ENCODE measurements at regions not wholly inside any gene's neighbourhood (a gene's known extent, or its start where the extent isn't known, plus 50 kb on each side); places are given as distances from the start of the nearest gene placed in this dataset.

DNA sequence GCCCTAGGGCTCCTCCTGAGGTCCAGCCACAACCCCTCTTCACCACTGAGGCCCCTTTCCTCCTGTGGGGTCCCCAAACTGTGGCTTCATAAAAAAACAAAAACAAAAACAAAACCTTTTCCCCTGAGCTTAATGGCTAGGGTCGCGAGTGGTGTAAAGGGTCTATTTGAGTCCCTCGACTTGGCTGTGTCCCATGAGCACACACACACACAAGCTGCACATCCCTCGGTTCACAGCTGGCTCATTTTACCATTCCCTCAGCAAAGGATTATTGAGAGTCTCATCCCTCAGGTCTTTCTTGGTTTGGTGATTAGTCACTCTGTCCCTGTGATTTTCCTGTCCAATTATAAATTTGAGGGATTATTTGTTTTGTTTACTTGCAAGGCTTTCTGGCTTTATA is 206.1 kb upstream of the SASH1 start:
- Histone ChIP-seq H3K27me3 (no peaks in the 10 kb centered on the region), H3K4me1 (ENCODE audit: low read depth) (no peaks in the 10 kb centered on the region), H3K4me3 (no peak overlapping the region), H3K36me3 (no peaks in the 10 kb centered on the region), H3K27ac (no peak overlapping the region), H3K9me3 (ENCODE audit: low read depth) (no peaks in the 10 kb centered on the region)
- DNase-seq (ENCODE audit: low read depth in 1 of 2, low spot score in 1 of 2), result no peak
- TF ChIP-seq, protein P1, sequence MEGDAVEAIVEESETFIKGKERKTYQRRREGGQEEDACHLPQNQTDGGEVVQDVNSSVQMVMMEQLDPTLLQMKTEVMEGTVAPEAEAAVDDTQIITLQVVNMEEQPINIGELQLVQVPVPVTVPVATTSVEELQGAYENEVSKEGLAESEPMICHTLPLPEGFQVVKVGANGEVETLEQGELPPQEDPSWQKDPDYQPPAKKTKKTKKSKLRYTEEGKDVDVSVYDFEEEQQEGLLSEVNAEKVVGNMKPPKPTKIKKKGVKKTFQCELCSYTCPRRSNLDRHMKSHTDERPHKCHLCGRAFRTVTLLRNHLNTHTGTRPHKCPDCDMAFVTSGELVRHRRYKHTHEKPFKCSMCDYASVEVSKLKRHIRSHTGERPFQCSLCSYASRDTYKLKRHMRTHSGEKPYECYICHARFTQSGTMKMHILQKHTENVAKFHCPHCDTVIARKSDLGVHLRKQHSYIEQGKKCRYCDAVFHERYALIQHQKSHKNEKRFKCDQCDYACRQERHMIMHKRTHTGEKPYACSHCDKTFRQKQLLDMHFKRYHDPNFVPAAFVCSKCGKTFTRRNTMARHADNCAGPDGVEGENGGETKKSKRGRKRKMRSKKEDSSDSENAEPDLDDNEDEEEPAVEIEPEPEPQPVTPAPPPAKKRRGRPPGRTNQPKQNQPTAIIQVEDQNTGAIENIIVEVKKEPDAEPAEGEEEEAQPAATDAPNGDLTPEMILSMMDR (IDR thresholded peaks at IDR 0.05; ENCODE audit: low read depth, low read length), result no peak

DNA sequence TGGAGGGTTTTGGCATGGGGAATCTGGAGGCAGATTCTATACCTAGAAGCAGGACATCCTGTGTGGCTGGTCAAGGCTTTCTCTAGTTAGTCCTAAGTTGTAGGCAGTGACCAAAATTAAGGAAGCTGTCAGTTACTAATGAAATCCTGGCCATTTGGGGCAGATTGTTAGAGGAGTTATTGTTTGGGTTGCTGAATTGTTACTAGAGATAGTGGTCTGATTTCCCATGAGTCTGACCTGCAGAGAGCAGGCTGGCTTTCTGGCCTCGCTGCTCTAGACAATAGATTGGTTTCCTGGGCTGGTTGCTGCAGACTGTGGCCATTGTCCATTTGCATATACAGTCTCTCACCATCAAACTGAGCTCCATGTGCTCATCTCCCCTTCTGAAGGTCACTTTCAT is 205.0 kb upstream of the SASH1 start:
- H3K36me3 ChIP-seq, result no peaks in the 10 kb centered on the region
- TF ChIP-seq, protein P1 (IDR thresholded peaks at IDR 0.05; ENCODE audit: low read depth, low read length), result no peak
- no peak overlapping the region for H3K4me3 ChIP-seq
- no peaks in the 10 kb centered on the region for H3K4me1 ChIP-seq (ENCODE audit: low read depth)
- no peak for DNase-seq (ENCODE audit: low read depth in 1 of 2, low spot score in 1 of 2)
- no peaks in the 10 kb centered on the region for H3K27me3 ChIP-seq
- H3K27ac ChIP-seq, result no peak overlapping the region
- H3K9me3 ChIP-seq (ENCODE audit: low read depth), result no peaks in the 10 kb centered on the region

DNA sequence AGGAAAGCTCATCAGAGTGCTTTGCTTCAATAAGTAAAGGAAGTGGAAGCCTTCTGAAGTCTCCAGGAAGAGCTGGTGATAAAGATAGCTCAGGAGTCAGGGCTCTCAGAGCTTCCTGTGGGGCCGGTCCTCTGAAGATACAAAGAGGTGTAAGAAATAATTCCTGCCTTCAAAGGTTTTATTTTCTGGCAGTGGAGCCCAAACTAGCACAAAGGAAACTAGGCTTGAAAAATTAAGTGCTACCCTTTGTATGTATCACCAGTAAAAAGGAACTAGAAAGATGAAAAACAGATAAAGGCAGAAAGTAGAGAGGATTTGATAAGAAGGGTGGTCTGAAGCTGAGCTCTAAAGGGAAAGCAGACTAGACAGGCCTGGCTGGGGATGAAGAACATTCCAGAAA is 204.1 kb upstream of the SASH1 start:
- H3K36me3 ChIP-seq, result no peaks in the 10 kb centered on the region
- no peaks in the 10 kb centered on the region for H3K9me3 ChIP-seq (ENCODE audit: low read depth)
- no peaks in the 10 kb centered on the region for H3K27me3 ChIP-seq
- no peaks in the 10 kb centered on the region for H3K4me1 ChIP-seq (ENCODE audit: low read depth)
- TF ChIP-seq, protein P1 (IDR thresholded peaks at IDR 0.05; ENCODE audit: low read depth, low read length), result no peak
- no peak for DNase-seq (ENCODE audit: low read depth in 1 of 2, low spot score in 1 of 2)
- H3K4me3 ChIP-seq, result no peak overlapping the region
- no peak overlapping the region for H3K27ac ChIP-seq

DNA sequence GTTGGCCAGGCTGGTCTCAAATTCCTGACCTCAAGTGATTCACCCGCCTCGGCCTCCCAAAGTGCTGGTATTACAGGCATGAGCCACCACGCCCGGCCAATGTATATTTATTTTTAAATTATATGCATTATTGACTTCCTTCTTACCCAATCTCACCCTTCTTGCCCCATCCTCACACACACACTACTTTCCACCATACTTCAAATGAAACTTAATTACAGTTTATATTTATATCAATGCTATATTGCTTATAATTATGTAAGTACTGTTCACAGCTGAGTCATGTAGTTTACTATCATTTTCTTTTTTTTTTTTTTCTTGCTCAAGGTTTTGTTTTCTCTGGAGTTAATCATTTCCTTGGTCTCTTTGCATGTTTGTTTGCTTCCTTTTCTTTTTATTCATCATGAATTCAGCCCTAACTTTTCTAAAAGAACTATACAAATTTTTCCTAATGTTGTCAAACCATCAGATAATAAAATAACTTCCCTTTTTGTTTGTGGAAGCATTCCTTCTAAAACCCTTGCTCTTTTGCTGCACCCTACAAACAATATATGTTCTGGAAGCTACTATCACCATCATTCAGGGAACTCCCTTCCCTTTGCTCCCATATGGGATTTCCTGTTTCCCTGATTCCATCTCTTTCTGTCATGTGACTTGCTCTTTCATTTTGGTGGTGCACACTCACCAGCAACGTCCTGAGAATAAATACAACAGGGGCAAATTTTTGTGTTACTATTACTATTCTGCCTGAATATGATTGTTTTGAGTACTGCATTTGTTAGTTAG is 201.7 kb upstream of the SASH1 start:
- Histone ChIP-seq H3K27me3 (no peaks in the 10 kb centered on the region), H3K9me3 (ENCODE audit: low read depth) (no peaks in the 10 kb centered on the region), H3K4me1 (ENCODE audit: low read depth) (no peaks in the 10 kb centered on the region), H3K36me3 (no peaks in the 10 kb centered on the region), H3K4me3 (no peak overlapping the region), H3K27ac (no peak overlapping the region)
- DNase-seq (ENCODE audit: low read depth in 1 of 2, low spot score in 1 of 2), result no peak
- TF ChIP-seq, protein P1 (IDR thresholded peaks at IDR 0.05; ENCODE audit: low read depth, low read length), result no peak

DNA sequence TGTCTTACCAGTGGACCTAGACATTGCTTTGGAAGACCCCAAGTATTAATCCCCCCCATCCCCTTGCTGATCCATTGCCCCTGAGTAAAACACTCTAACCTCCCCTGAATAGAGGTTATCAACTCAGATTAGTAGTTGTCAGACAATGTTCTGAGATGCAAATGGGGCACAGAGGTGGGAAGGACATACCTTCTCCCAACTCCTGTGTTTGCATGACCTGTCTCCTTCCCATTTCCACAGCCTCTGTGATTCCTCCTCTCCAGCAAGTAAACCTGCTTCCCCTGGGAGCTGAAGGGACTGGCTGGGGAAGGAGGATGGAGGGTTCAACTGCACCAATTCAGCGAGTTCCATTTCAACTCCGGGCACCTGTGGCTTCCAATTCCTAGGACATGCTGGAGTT is 199.8 kb upstream of the SASH1 start:
- no peaks in the 10 kb centered on the region for H3K4me1 ChIP-seq (ENCODE audit: low read depth)
- no peak overlapping the region for H3K27ac ChIP-seq
- H3K36me3 ChIP-seq, result no peaks in the 10 kb centered on the region
- no peaks in the 10 kb centered on the region for H3K27me3 ChIP-seq
- TF ChIP-seq, protein P1 (IDR thresholded peaks at IDR 0.05; ENCODE audit: low read depth, low read length), result no peak
- no peaks in the 10 kb centered on the region for H3K9me3 ChIP-seq (ENCODE audit: low read depth)
- no peak for DNase-seq (ENCODE audit: low read depth in 1 of 2, low spot score in 1 of 2)
- H3K4me3 ChIP-seq, result no peak overlapping the region

All from cardiac muscle cell (in vitro differentiated cells and primary cell).